Body of pancreas (tissue), 4 donors: ENCODE measurements at regions not wholly inside any gene's neighbourhood (a gene's known extent, or its start where the extent isn't known, plus 50 kb on each side); places are given as distances from the start of the nearest gene placed in this dataset.

Source experiments
- ATAC-seq: fragments of 150-250 bp; one replicate; pipeline ENCODE4 v1.9.1; 2016
- DNase-seq, 4 donors: peaks; one replicate each; pipeline ENCODE4 v3.0.0-alpha.2; 2019
- H3K27ac ChIP-seq, 4 donors: fragments of 200-600 bp; sonication (generic); 1 replicate in 3 of 4; 2 replicates in 1 of 4; pipeline versions ENCODE4 v1.5.1 to v1.6.1; 2016 to 2019; ENCODE audit warnings: mild to moderate bottlenecking in 1 of 4, mixed read lengths in 1 of 4, moderate library complexity in 1 of 4
- H3K27me3 ChIP-seq, 2 donors: fragments of 200-600 bp; sonication (generic); one replicate each; pipeline ENCODE4 v1.6.0; 2016; ENCODE audit warnings: mild to moderate bottlenecking in 1 of 2
- H3K36me3 ChIP-seq, 2 donors: fragments of 200-600 bp; sonication (generic); replicated peaks in 1 of 2; 2 replicates each; pipeline ENCODE4 v1.5.1; 2016; ENCODE audit warnings: low read depth in 2 of 2; ENCODE audit not compliant: insufficient read depth in 1 of 2
- H3K4me1 ChIP-seq: fragments of 200-600 bp; sonication (generic); one replicate; pipeline ENCODE4 v1.6.0; 2016
- H3K4me3 ChIP-seq, 2 donors: fragments of 200-600 bp; sonication (generic); 1 replicate in 1 of 2; 2 replicates in 1 of 2; pipeline ENCODE4 v1.5.1; 2016 to 2019
- H3K9me3 ChIP-seq, 3 donors: fragments of 200-600 bp; sonication (generic); 1 replicate in 2 of 3; 2 replicates in 1 of 3; pipeline ENCODE4 v1.5.1; 2016
- CTCF ChIP-seq, 7 experiments: fragments of 450-650 bp in 4 of 7; fragments of 200-600 bp in 3 of 7; sonication (generic) in 3 of 7; IDR thresholded peaks; one replicate each; pipeline ENCODE4 v1.5.1; 2016 to 2019; ENCODE audit warnings: antibody characterized with exemption in 7 of 7
- POLR2A ChIP-seq, 3 donors: fragments of 450-650 bp; IDR thresholded peaks; one replicate each; pipeline ENCODE4 v1.6.1; 2016; ENCODE audit warnings: antibody characterized with exemption in 3 of 3, mild to moderate bottlenecking in 2 of 3
- WGBS, 2 donors: methylation state at CpG; one replicate each; pipeline ENCODE4 v1.1.5; 2017; 5-methylcytosine and 5-hydroxymethylcytosine counted together
- intact Hi-C: fragments of 100-400 bp; cut with DNase I; formaldehyde crosslinking; loops from one replicate; pipeline ENCODE4 v1.15.1; 2023

DNA sequence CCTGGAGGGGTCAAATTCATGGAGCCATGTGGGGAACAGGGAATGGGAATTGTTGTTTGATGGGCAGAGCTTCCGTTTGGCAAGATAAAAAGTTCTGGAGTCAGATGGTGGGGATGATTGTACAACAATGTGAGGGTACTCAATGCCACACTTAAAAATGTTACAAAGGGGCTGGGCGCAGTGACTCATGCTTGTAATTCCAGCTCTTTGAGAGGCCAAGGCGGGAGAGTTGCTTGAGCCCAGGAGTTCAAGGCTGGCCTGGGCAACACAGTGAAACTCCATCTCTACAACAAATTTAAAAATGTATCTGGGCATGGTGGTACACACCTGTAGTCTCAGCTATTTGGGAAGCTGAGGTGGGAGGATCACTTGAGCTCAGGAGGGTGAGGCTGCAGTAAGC, 66.0 kb upstream of the DIO3 start:
- Histone ChIP-seq H3K4me3 (no peak overlapping the region), H3K4me1 (peaks cover 24% of the 10 kb centered on the region), H3K27ac (no peak overlapping the region), H3K9me3 (no peaks in the 10 kb centered on the region), H3K27me3 (no peaks in the 10 kb centered on the region), H3K36me3 (no peaks in the 10 kb centered on the region)
- WGBS, 2 donors = 89% methylated on average over 3 of the region's 3 CpGs
- TF ChIP-seq CTCF (IDR thresholded peaks at IDR 0.05) = no peak
- TF ChIP-seq POLR2A (IDR thresholded peaks at IDR 0.05) = no peak
- intact Hi-C loops = no loop called here
- ATAC-seq (no peak), DNase-seq (peak in 3 of 4 donors; percentile 2 to 4 (median 3))

GRCh38 chr14:101495827-101496775, 65.2 kb upstream of the DIO3 start:
- Histone ChIP-seq H3K27ac (no peak overlapping the region), H3K4me3 (no peak overlapping the region), H3K9me3 (no peaks in the 10 kb centered on the region), H3K27me3 (no peaks in the 10 kb centered on the region), H3K36me3 (no peaks in the 10 kb centered on the region), H3K4me1 (peaks cover 24% of the 10 kb centered on the region)
- peak; percentile 69 for ATAC-seq
- peak; percentile 37 to 71 (median 42) for DNase-seq
- WGBS, 2 donors = 42 to 50% methylated on average over 16 to 30 of the region's 30 CpGs
- intact Hi-C loops = no loop called here
- no peak for TF ChIP-seq POLR2A (IDR thresholded peaks at IDR 0.05)
- no peak for TF ChIP-seq CTCF (IDR thresholded peaks at IDR 0.05)

GRCh38 chr14:101496776-101497683, 64.3 kb upstream of the DIO3 start:
- no peak for ATAC-seq
- peak in 2 of 4 donors; percentile 6 to 7 for DNase-seq
- peaks cover 24% of the 10 kb centered on the region for H3K4me1 ChIP-seq
- TF ChIP-seq POLR2A (IDR thresholded peaks at IDR 0.05) (no peak), CTCF (IDR thresholded peaks at IDR 0.05) (no peak)
- no peak overlapping the region for H3K27ac ChIP-seq
- no peak overlapping the region for H3K4me3 ChIP-seq
- 67 to 73% methylated on average over 15 to 16 of the region's 16 CpGs for WGBS, 2 donors
- intact Hi-C loops = no loop called here
- H3K36me3 ChIP-seq = no peaks in the 10 kb centered on the region
- H3K9me3 ChIP-seq = no peaks in the 10 kb centered on the region
- no peaks in the 10 kb centered on the region for H3K27me3 ChIP-seq

- no peak overlapping the region for H3K27ac ChIP-seq
- peak in 3 of 4 donors; percentile 3 to 6 (median 3) for DNase-seq
- peaks cover 24% of the 10 kb centered on the region for H3K4me1 ChIP-seq
- 86 to 91% methylated on average over 23 of the region's 23 CpGs for WGBS, 2 donors
- intact Hi-C loops = no loop called here
- ATAC-seq = no peak
- no peaks in the 10 kb centered on the region for H3K36me3 ChIP-seq
- TF ChIP-seq POLR2A (IDR thresholded peaks at IDR 0.05) = no peak
- TF ChIP-seq CTCF (IDR thresholded peaks at IDR 0.05) = no peak
- no peaks in the 10 kb centered on the region for H3K27me3 ChIP-seq
- no peaks in the 10 kb centered on the region for H3K9me3 ChIP-seq
- H3K4me3 ChIP-seq = no peak overlapping the region
Observed at GRCh38 chr14:101497684-101498525, 63.4 kb upstream of the DIO3 start.
